Panc1 (cell line): ENCODE measurements at regions not wholly inside any gene's neighbourhood (a gene's known extent, or its start where the extent isn't known, plus 50 kb on each side); places are given as distances from the start of the nearest gene placed in this dataset.

Experiments
- ATAC-seq: fragments of 200-7000 bp; cut with Tn5 transposase; 2 replicates; pipeline ENCODE4 v1.9.1; 2020; ENCODE audit warnings: mild to moderate bottlenecking, moderate library complexity
- BruUV-seq: library from RNA; stranded (reverse); fragments of 400-500 nt; replicated peaks from 2 replicates; lab custom pipeline; 2021; lab: Mats Ljungman, UMichigan
- CTCF ChIA-PET: fragments of 300-600 bp; sonication (Branson Sonifier 250); formaldehyde crosslinking; loops from one replicate; lab custom pipeline; 2022; ENCODE audit warnings: antibody characterized with exemption; lab: Charles Lee
- POLR2A ChIA-PET: fragments of 300-600 bp; sonication (Branson Sonifier 250); formaldehyde crosslinking; loops from one replicate; lab custom pipeline; 2022; ENCODE audit warnings: antibody characterized with exemption; lab: Charles Lee
- DNase-seq: peaks from one replicate; pipeline ENCODE4 v3.0.0-alpha.2; 2010; ENCODE audit warnings: low read depth, low spot score
- H3K27ac ChIP-seq: 2 replicates; pipeline ENCODE4 v1.5.1; 2011; ENCODE audit warnings: mild to moderate bottlenecking, low read length, inconsistent platforms
- H3K27me3 ChIP-seq: fragments of 200-500 bp; sonication (Bioruptor generic); 2 replicates; pipeline ENCODE4 v1.6.0; 2014; ENCODE audit warnings: low read length, inconsistent platforms; ENCODE audit not compliant: control insufficient read depth, insufficient read depth
- H3K36me3 ChIP-seq: fragments of 200-500 bp; sonication (Bioruptor generic); 2 replicates; pipeline ENCODE4 v1.5.1; 2014; ENCODE audit warnings: inconsistent platforms, mild to moderate bottlenecking, low read length, moderate library complexity; ENCODE audit not compliant: control insufficient read depth, insufficient read depth
- H3K4me1 ChIP-seq: 2 replicates; pipeline ENCODE4 v1.5.1; 2011; ENCODE audit warnings: inconsistent platforms, mild to moderate bottlenecking, low read length, moderate library complexity; ENCODE audit not compliant: control insufficient read depth, insufficient read depth
- H3K4me3 ChIP-seq, 2 experiments: 2 replicates each; pipeline ENCODE4 v1.5.1; 2011 to 2012; ENCODE audit warnings: low read depth in 2 of 2, low read length in 2 of 2, mild to moderate bottlenecking in 2 of 2, inconsistent platforms in 1 of 2, moderate library complexity in 1 of 2
- H3K9me3 ChIP-seq: fragments of 200-500 bp; sonication (Bioruptor generic); 2 replicates; pipeline ENCODE4 v1.5.1; 2014; ENCODE audit warnings: low read depth, mild to moderate bottlenecking, inconsistent platforms, low read length, moderate library complexity; ENCODE audit not compliant: control insufficient read depth, insufficient read depth
- POLR2AphosphoS5 ChIP-seq: IDR thresholded peaks from 2 replicates; pipeline ENCODE4 v1.6.1; 2012; ENCODE audit warnings: mild to moderate bottlenecking, low read depth, low read length, moderate library complexity
- SIN3A ChIP-seq: IDR thresholded peaks from 2 replicates; pipeline ENCODE4 v1.6.1; 2012; ENCODE audit warnings: low read depth, mild to moderate bottlenecking, low read length, moderate library complexity, borderline replicate concordance; ENCODE audit not compliant: insufficient read depth
- TCF7L2 ChIP-seq: IDR thresholded peaks from 2 replicates; pipeline ENCODE4 v1.6.1; 2011; ENCODE audit warnings: mild to moderate bottlenecking, low read depth, low read length, inconsistent platforms
- in situ Hi-C: cut with HindIII; loops from 2 replicates; pipeline ENCODE4 v1.10.0; 2016; ENCODE audit warnings: low sequenced_read_pairs, low pct_unique_long_range_greater_than_20kb
- intact Hi-C: fragments of 100-400 bp; cut with micrococcal nuclease; formaldehyde crosslinking; loops from one replicate; pipeline ENCODE4 v1.10.0; 2022; ENCODE audit not compliant: unreplicated experiment
- TF ChIP-seq, protein P1 (sequence below), 2 experiments: IDR thresholded peaks; 2 replicates each; pipeline ENCODE4 v1.6.1; 2011 to 2012; ENCODE audit warnings: low read depth in 2 of 2, control low read depth in 1 of 2, low read length in 1 of 2, mild to moderate bottlenecking in 1 of 2, moderate library complexity in 1 of 2; ENCODE audit not compliant: insufficient read depth in 1 of 2
- TF ChIP-seq, protein P2 (sequence below): fragments of 450-650 bp; IDR thresholded peaks from 2 replicates; pipeline ENCODE4 v1.5.1; 2017; ENCODE audit warnings: mild to moderate bottlenecking

- intact Hi-C loops, result no loop called here
- Histone ChIP-seq H3K4me3 (no peak overlapping the region), H3K9me3 (no peaks in the 10 kb centered on the region), H3K36me3 (no peaks in the 10 kb centered on the region), H3K27me3 (no peaks in the 10 kb centered on the region), H3K27ac (no peak overlapping the region), H3K4me1 (no peaks in the 10 kb centered on the region)
- CTCF ChIA-PET, result no interaction called here
- DNase-seq (no peak), ATAC-seq (no peak)
- POLR2A ChIA-PET, result no interaction called here
- BruUV-seq, result no TSS peak
- in situ Hi-C loops, result no loop called here
- no peak for TF ChIP-seq POLR2AphosphoS5
- TF ChIP-seq, protein P1, sequence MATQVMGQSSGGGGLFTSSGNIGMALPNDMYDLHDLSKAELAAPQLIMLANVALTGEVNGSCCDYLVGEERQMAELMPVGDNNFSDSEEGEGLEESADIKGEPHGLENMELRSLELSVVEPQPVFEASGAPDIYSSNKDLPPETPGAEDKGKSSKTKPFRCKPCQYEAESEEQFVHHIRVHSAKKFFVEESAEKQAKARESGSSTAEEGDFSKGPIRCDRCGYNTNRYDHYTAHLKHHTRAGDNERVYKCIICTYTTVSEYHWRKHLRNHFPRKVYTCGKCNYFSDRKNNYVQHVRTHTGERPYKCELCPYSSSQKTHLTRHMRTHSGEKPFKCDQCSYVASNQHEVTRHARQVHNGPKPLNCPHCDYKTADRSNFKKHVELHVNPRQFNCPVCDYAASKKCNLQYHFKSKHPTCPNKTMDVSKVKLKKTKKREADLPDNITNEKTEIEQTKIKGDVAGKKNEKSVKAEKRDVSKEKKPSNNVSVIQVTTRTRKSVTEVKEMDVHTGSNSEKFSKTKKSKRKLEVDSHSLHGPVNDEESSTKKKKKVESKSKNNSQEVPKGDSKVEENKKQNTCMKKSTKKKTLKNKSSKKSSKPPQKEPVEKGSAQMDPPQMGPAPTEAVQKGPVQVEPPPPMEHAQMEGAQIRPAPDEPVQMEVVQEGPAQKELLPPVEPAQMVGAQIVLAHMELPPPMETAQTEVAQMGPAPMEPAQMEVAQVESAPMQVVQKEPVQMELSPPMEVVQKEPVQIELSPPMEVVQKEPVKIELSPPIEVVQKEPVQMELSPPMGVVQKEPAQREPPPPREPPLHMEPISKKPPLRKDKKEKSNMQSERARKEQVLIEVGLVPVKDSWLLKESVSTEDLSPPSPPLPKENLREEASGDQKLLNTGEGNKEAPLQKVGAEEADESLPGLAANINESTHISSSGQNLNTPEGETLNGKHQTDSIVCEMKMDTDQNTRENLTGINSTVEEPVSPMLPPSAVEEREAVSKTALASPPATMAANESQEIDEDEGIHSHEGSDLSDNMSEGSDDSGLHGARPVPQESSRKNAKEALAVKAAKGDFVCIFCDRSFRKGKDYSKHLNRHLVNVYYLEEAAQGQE (IDR thresholded peaks at IDR 0.05; ENCODE audit: insufficient read depth in 1 of 2, low read depth in 2 of 2, low read length in 1 of 2), result no peak
- TF ChIP-seq SIN3A, result no peak
- TF ChIP-seq, protein P2, sequence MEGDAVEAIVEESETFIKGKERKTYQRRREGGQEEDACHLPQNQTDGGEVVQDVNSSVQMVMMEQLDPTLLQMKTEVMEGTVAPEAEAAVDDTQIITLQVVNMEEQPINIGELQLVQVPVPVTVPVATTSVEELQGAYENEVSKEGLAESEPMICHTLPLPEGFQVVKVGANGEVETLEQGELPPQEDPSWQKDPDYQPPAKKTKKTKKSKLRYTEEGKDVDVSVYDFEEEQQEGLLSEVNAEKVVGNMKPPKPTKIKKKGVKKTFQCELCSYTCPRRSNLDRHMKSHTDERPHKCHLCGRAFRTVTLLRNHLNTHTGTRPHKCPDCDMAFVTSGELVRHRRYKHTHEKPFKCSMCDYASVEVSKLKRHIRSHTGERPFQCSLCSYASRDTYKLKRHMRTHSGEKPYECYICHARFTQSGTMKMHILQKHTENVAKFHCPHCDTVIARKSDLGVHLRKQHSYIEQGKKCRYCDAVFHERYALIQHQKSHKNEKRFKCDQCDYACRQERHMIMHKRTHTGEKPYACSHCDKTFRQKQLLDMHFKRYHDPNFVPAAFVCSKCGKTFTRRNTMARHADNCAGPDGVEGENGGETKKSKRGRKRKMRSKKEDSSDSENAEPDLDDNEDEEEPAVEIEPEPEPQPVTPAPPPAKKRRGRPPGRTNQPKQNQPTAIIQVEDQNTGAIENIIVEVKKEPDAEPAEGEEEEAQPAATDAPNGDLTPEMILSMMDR, result no peak
- TF ChIP-seq TCF7L2, result no peak
Measured at GRCh38 chr6:50962213-50962759, 143.6 kb downstream of the TFAP2B start.

- H3K9me3 ChIP-seq, result no peaks in the 10 kb centered on the region
- no peaks in the 10 kb centered on the region for H3K4me1 ChIP-seq
- POLR2A ChIA-PET, result no interaction called here
- no peaks in the 10 kb centered on the region for H3K36me3 ChIP-seq
- H3K27ac ChIP-seq, result no peak overlapping the region
- no peak for TF ChIP-seq TCF7L2
- TF ChIP-seq SIN3A, result no peak
- TF ChIP-seq, protein P1 (IDR thresholded peaks at IDR 0.05; ENCODE audit: insufficient read depth in 1 of 2, low read depth in 2 of 2, low read length in 1 of 2), result no peak
- TF ChIP-seq POLR2AphosphoS5, result no peak
- TF ChIP-seq, protein P2, result no peak
- no peaks in the 10 kb centered on the region for H3K27me3 ChIP-seq
- ATAC-seq (no peak), DNase-seq (no peak)
- intact Hi-C loops (no loop called here), in situ Hi-C loops (no loop called here)
- CTCF ChIA-PET, result no interaction called here
- no TSS peak for BruUV-seq
- no peak overlapping the region for H3K4me3 ChIP-seq
Measured at GRCh38 chr6:50963952-50964351, 145.3 kb downstream of the TFAP2B start.
